NT2/D1 (cell line): ENCODE measurements at regions not wholly inside any gene's neighbourhood (a gene's known extent, or its start where the extent isn't known, plus 50 kb on each side); places are given as distances from the start of the nearest gene placed in this dataset.

Experiments used
- SUZ12 ChIP-seq: IDR thresholded peaks from 2 replicates; pipeline ENCODE4 v1.6.1; 2011; ENCODE audit not compliant: insufficient read length, insufficient read depth; ENCODE audit errors: extremely low read depth
- YY1 ChIP-seq: IDR thresholded peaks from 2 replicates; pipeline ENCODE4 v1.6.1; 2011; ENCODE audit not compliant: insufficient read length, insufficient read depth
- ZNF274 ChIP-seq: IDR thresholded peaks from 2 replicates; pipeline ENCODE4 v1.6.1; 2011; ENCODE audit warnings: mild to moderate bottlenecking, low read depth, low read length

DNA sequence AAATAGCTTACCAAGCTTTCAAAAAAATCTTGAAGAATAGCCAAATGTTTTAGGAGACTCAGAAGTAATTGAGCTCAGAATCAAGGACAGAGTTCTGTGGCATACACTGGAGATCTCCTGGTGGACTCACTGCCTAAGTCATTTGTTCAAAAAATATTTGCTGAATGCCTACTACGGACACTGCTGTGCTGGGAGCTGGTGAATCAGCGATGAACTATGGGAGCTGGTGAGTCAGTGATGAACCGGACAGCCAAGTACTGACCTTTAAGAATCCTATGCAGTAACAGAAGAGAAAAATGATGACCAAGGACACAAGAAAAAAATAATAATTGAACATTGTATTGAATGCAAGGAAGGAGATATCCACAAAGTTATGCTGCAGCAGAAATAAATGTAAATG is 717.9 kb upstream of the CXADR start:
- TF ChIP-seq ZNF274 (no peak), YY1 (no peak), SUZ12 (no peak)
